ENCODE measurements at regions not wholly inside any gene's neighbourhood (a gene's known extent, or its start where the extent isn't known, plus 50 kb on each side); places are given as distances from the start of the nearest gene placed in this dataset.
"Not testable (repeated sequence)": the region's sequence is repeated elsewhere in the genome, so short reads cannot be mapped to it uniquely, and the experiment has no call there.

GRCh38 chr21:35458405-35458804, 409.3 kb upstream of the RUNX1 start:
- Mint-ChIP-seq H3K4me3 (no peak overlapping the region), H3K36me3 (no peaks in the 10 kb centered on the region), H3K27me3 (no peaks in the 10 kb centered on the region), H3K9me3 (no peaks in the 10 kb centered on the region), H3K27ac (no peak overlapping the region), H3K4me1 (peaks cover 0 to 1% (median under 1%) of the 10 kb centered on the region in 3 donors)

- peaks cover 0 to 4% (median 0%) of the 10 kb centered on the region in 3 donors for H3K9me3 Mint-ChIP-seq
- H3K4me3 Mint-ChIP-seq, result no peak overlapping the region
- peaks cover 0 to 9% (median 5%) of the 10 kb centered on the region in 3 donors for H3K4me1 Mint-ChIP-seq
- no peaks in the 10 kb centered on the region for H3K27me3 Mint-ChIP-seq
- no peaks in the 10 kb centered on the region for H3K36me3 Mint-ChIP-seq
- no peak overlapping the region for H3K27ac Mint-ChIP-seq
These were observed 408.1 kb upstream of the RUNX1 start for GRCh38 chr21:35457097-35457804.

GRCh38 chr21:35451276-35451675, 402.2 kb upstream of the RUNX1 start:
- Mint-ChIP-seq H3K9me3 (peaks cover 0 to 7% (median 3%) of the 10 kb centered on the region in 3 donors), H3K27ac (no peak overlapping the region), H3K4me1 (peaks cover 0 to 11% (median 7%) of the 10 kb centered on the region in 3 donors), H3K27me3 (no peaks in the 10 kb centered on the region), H3K36me3 (no peaks in the 10 kb centered on the region), H3K4me3 (no peak overlapping the region)

GRCh38 chr21:35450830-35451229, 401.7 kb upstream of the RUNX1 start:
- H3K27me3 Mint-ChIP-seq, result no peaks in the 10 kb centered on the region
- H3K4me1 Mint-ChIP-seq, result peaks cover 0 to 11% (median 7%) of the 10 kb centered on the region in 3 donors
- H3K4me3 Mint-ChIP-seq, result no peak overlapping the region
- no peak overlapping the region for H3K27ac Mint-ChIP-seq
- H3K9me3 Mint-ChIP-seq, result peaks cover 0 to 7% (median 3%) of the 10 kb centered on the region in 3 donors
- no peaks in the 10 kb centered on the region for H3K36me3 Mint-ChIP-seq

GRCh38 chr21:35449846-35450245, 400.7 kb upstream of the RUNX1 start:
- Mint-ChIP-seq H3K9me3 (peaks cover 0 to 7% (median 3%) of the 10 kb centered on the region in 3 donors), H3K4me1 (peaks cover 0 to 16% (median 7%) of the 10 kb centered on the region in 3 donors), H3K36me3 (no peaks in the 10 kb centered on the region), H3K27me3 (peaks cover 3% of the 10 kb centered on the region), H3K4me3 (no peak overlapping the region), H3K27ac (no peak overlapping the region)

- Mint-ChIP-seq H3K4me3 (no peak overlapping the region), H3K27ac (no peak overlapping the region), H3K36me3 (no peaks in the 10 kb centered on the region), H3K27me3 (peaks cover 3% of the 10 kb centered on the region), H3K4me1 (peaks cover 2 to 16% (median 7%) of the 10 kb centered on the region in 3 donors), H3K9me3 (peaks cover 0 to 7% (median 3%) of the 10 kb centered on the region in 3 donors)
These were observed 399.9 kb upstream of the RUNX1 start for GRCh38 chr21:35448876-35449599.

- no peaks in the 10 kb centered on the region for H3K9me3 Mint-ChIP-seq
These were observed 395.3 kb upstream of the RUNX1 start for GRCh38 chr21:35444391-35444790.

GRCh38 chr21:35441868-35442582, 392.9 kb upstream of the RUNX1 start:
- no peak overlapping the region for H3K27ac Mint-ChIP-seq
- peaks cover 13 to 47% (median 26%) of the 10 kb centered on the region in 3 donors for H3K4me1 Mint-ChIP-seq
- no peaks in the 10 kb centered on the region for H3K9me3 Mint-ChIP-seq
- H3K27me3 Mint-ChIP-seq, result peaks cover 3% of the 10 kb centered on the region
- no peak overlapping the region for H3K4me3 Mint-ChIP-seq
- H3K36me3 Mint-ChIP-seq, result peaks cover 1% of the 10 kb centered on the region

More at GRCh38 chr21:35444391-35444790, 395.3 kb upstream of the RUNX1 start:
- Mint-ChIP-seq H3K27ac (no peak overlapping the region), H3K36me3 (peaks cover 1% of the 10 kb centered on the region), H3K27me3 (peaks cover 3% of the 10 kb centered on the region), H3K4me1 (peaks cover 2 to 30% (median 10%) of the 10 kb centered on the region in 3 donors), H3K4me3 (no peak overlapping the region)

- H3K27ac Mint-ChIP-seq, result peak overlapping the region; percentile 7 to 92 (median 80)
- H3K4me3 Mint-ChIP-seq, result peak overlapping the region; percentile 7 to 90 (median 81)
- peaks cover 4 to 11% (median 9%) of the 10 kb centered on the region in 3 donors for H3K9me3 Mint-ChIP-seq
- H3K4me1 Mint-ChIP-seq, result peaks cover 13 to 44% (median 22%) of the 10 kb centered on the region in 3 donors
- H3K36me3 Mint-ChIP-seq, result peaks cover 3% of the 10 kb centered on the region
- no peaks in the 10 kb centered on the region for H3K27me3 Mint-ChIP-seq
These were observed 389.7 kb upstream of the RUNX1 start for GRCh38 chr21:35438643-35439404.

GRCh38 chr21:35437941-35438340, 388.8 kb upstream of the RUNX1 start:
- peak overlapping the region; percentile 7 to 90 (median 81) for H3K4me3 Mint-ChIP-seq
- peaks cover 4 to 18% (median 15%) of the 10 kb centered on the region in 3 donors for H3K9me3 Mint-ChIP-seq
- peaks cover 3% of the 10 kb centered on the region for H3K36me3 Mint-ChIP-seq

GRCh38 chr21:35436899-35437298, 387.8 kb upstream of the RUNX1 start:
- Mint-ChIP-seq H3K4me1 (peaks cover 11 to 36% (median 22%) of the 10 kb centered on the region in 3 donors), H3K4me3 (peak overlapping the region in 1 of 4 donors; percentile 51), H3K9me3 (peaks cover 4 to 24% (median 18%) of the 10 kb centered on the region in 3 donors), H3K27me3 (no peaks in the 10 kb centered on the region), H3K36me3 (peaks cover 2% of the 10 kb centered on the region), H3K27ac (peak overlapping the region in 1 of 3 donors; percentile 59)

More at GRCh38 chr21:35437941-35438340, 388.8 kb upstream of the RUNX1 start:
- H3K27me3 Mint-ChIP-seq, result no peaks in the 10 kb centered on the region
- peak overlapping the region; percentile 7 to 92 (median 86) for H3K27ac Mint-ChIP-seq
- H3K4me1 Mint-ChIP-seq, result peaks cover 13 to 44% (median 22%) of the 10 kb centered on the region in 3 donors

- Mint-ChIP-seq H3K27ac (peak overlapping the region in 1 of 3 donors; percentile 31), H3K4me3 (peak overlapping the region in 1 of 4 donors; percentile 57), H3K9me3 (peaks cover 4 to 32% (median 24%) of the 10 kb centered on the region in 3 donors)
- H3K36me3 Mint-ChIP-seq, H3K27me3 Mint-ChIP-seq, H3K4me1 Mint-ChIP-seq: not testable (repeated sequence)
These were observed 383.5 kb upstream of the RUNX1 start for GRCh38 chr21:35432601-35433000.

GRCh38 chr21:35430260-35430659, 381.2 kb upstream of the RUNX1 start:
- H3K36me3 Mint-ChIP-seq, result peaks cover 9% of the 10 kb centered on the region
- peaks cover 0 to 3% (median 0%) of the 10 kb centered on the region in 3 donors for H3K4me1 Mint-ChIP-seq
- no peak overlapping the region for H3K27ac Mint-ChIP-seq
- peaks cover 4 to 31% (median 24%) of the 10 kb centered on the region in 3 donors for H3K9me3 Mint-ChIP-seq
- H3K27me3 Mint-ChIP-seq, result peaks cover 5% of the 10 kb centered on the region
- H3K4me3 Mint-ChIP-seq, result no peak overlapping the region

- H3K27me3 Mint-ChIP-seq, result peaks cover 8% of the 10 kb centered on the region
- H3K36me3 Mint-ChIP-seq, result peaks cover 7% of the 10 kb centered on the region
- peaks cover 0 to 3% (median 0%) of the 10 kb centered on the region in 3 donors for H3K4me1 Mint-ChIP-seq
- H3K9me3 Mint-ChIP-seq, result peaks cover 0 to 22% (median 16%) of the 10 kb centered on the region in 3 donors
- no peak overlapping the region for H3K27ac Mint-ChIP-seq
- H3K4me3 Mint-ChIP-seq, result no peak overlapping the region
These were observed 379.8 kb upstream of the RUNX1 start for GRCh38 chr21:35428937-35429336.

All from IgD-negative memory B cell (primary cell).